ENCODE measurements at regions not wholly inside any gene's neighbourhood (a gene's known extent, or its start where the extent isn't known, plus 50 kb on each side); places are given as distances from the start of the nearest gene placed in this dataset.
A peak's percentile ranks its signal among the peaks of the same experiment; 100 is the strongest.

DNA sequence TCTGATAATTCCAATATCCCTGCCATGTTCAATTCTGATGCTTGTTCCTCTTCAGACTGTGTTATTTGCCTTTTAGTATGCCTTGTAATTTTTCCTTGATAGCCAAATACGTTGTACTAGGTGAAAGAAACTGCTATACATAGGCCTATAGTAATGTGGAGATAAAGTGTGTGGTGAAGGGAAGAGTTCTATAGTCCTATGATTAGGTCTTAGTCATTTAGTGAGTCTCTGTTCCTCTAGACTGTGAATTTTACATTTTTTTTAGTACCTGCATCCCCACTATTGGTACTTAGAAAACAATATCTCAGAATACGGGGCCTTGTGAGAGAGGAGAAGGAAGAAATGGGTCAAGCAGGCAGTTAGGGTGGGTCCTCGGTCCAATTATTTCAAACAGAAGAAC is 59.6 kb upstream of the SEMA3E start:
- Histone ChIP-seq H3K27ac (ENCODE audit: control insufficient read depth, insufficient read depth, low read length) (no peak overlapping the region), H2AFZ (ENCODE audit: control insufficient read depth, low read length) (peak overlapping the region; percentile 56), H4K20me1 (ENCODE audit: control insufficient read depth, extremely low read depth, insufficient read depth, low read length) (no peaks in the 10 kb centered on the region), H3K9ac (ENCODE audit: control insufficient read depth, extremely low read depth, insufficient read depth, low read length) (no peak overlapping the region), H3K4me1 (ENCODE audit: control insufficient read depth, extremely low read depth, insufficient read depth, low read length) (no peaks in the 10 kb centered on the region), H3K36me3 (ENCODE audit: control insufficient read depth in 2 of 2, extremely low read depth in 1 of 2, insufficient read depth in 2 of 2, low read length in 2 of 2) (no peaks in the 10 kb centered on the region), H3K79me2 (ENCODE audit: control insufficient read depth, insufficient read depth, low read length) (no peaks in the 10 kb centered on the region), H3K9me3 (ENCODE audit: control insufficient read depth, low read depth, low read length) (no peaks in the 10 kb centered on the region), H3K9me1 (ENCODE audit: control insufficient read depth, extremely low read depth, insufficient read depth, low read length) (no peaks in the 10 kb centered on the region), H3K4me3 (ENCODE audit: control insufficient read depth in 2 of 3, extremely low read depth in 1 of 3, insufficient read depth in 2 of 3, low read depth in 1 of 3, low read length in 3 of 3) (no peak overlapping the region), H3K4me2 (ENCODE audit: control insufficient read depth, extremely low read depth, insufficient read depth, low read depth, low read length) (no peak overlapping the region), H3K27me3 (ENCODE audit: control insufficient read depth, extremely low read depth, insufficient read depth, low read length) (no peaks in the 10 kb centered on the region)
- TF ChIP-seq, protein P1, sequence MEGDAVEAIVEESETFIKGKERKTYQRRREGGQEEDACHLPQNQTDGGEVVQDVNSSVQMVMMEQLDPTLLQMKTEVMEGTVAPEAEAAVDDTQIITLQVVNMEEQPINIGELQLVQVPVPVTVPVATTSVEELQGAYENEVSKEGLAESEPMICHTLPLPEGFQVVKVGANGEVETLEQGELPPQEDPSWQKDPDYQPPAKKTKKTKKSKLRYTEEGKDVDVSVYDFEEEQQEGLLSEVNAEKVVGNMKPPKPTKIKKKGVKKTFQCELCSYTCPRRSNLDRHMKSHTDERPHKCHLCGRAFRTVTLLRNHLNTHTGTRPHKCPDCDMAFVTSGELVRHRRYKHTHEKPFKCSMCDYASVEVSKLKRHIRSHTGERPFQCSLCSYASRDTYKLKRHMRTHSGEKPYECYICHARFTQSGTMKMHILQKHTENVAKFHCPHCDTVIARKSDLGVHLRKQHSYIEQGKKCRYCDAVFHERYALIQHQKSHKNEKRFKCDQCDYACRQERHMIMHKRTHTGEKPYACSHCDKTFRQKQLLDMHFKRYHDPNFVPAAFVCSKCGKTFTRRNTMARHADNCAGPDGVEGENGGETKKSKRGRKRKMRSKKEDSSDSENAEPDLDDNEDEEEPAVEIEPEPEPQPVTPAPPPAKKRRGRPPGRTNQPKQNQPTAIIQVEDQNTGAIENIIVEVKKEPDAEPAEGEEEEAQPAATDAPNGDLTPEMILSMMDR (optimal IDR thresholded peaks at IDR 0.05 in 1 of 3, IDR thresholded peaks at IDR 0.05 in 1 of 3, conservative IDR thresholded peaks at IDR 0.05 in 1 of 3; ENCODE audit: extremely low read depth in 1 of 3, insufficient read depth in 2 of 3, low read length in 3 of 3), result no peak
- TF ChIP-seq EZH2 (IDR thresholded peaks at IDR 0.05; ENCODE audit: low read length), result no peak
- DNase-seq (ENCODE audit: low read depth, low spot score) (no peak), FAIRE-seq (no peak)
- dilution Hi-C loops (cut with MboI; ENCODE audit: extremely low pct_ligation_motif_present, low sequenced_read_pairs), result no loop called here

DNA sequence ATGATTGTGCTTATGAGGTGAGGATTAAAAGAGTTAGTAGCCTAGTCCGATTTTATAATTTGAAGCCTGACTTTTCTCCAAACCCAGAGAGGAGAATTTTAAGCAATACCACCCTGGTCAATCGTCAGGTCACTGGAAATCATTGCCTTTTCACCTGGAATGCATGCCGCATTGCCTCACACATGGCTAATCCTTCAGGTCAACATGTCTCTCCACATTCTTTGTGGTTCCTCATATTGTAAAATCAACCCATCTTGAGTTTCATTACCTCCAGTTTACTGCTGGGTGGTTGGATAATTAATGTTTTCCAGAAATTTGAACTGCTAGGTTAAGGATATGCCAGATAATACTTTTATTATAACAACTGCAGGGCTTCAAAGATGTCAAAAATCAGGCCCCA is 55.6 kb upstream of the SEMA3E start:
- dilution Hi-C loops (cut with MboI; ENCODE audit: extremely low pct_ligation_motif_present, low sequenced_read_pairs), result no loop called here
- H3K4me1 ChIP-seq (ENCODE audit: control insufficient read depth, extremely low read depth, insufficient read depth, low read length), result no peaks in the 10 kb centered on the region

More for the DNA sequence above, 55.6 kb upstream of the SEMA3E start:
- no peak overlapping the region for H3K27ac ChIP-seq (ENCODE audit: control insufficient read depth, insufficient read depth, low read length)
- no peak overlapping the region for H3K9ac ChIP-seq (ENCODE audit: control insufficient read depth, extremely low read depth, insufficient read depth, low read length)
- H3K9me1 ChIP-seq (ENCODE audit: control insufficient read depth, extremely low read depth, insufficient read depth, low read length), result no peaks in the 10 kb centered on the region
- FAIRE-seq (no peak), DNase-seq (ENCODE audit: low read depth, low spot score) (no peak)
- H3K4me2 ChIP-seq (ENCODE audit: control insufficient read depth, extremely low read depth, insufficient read depth, low read depth, low read length), result no peak overlapping the region
- H3K27me3 ChIP-seq (ENCODE audit: control insufficient read depth, extremely low read depth, insufficient read depth, low read length), result no peaks in the 10 kb centered on the region
- no peak overlapping the region for H2AFZ ChIP-seq (ENCODE audit: control insufficient read depth, low read length)
- no peaks in the 10 kb centered on the region for H3K36me3 ChIP-seq (ENCODE audit: control insufficient read depth in 2 of 2, extremely low read depth in 1 of 2, insufficient read depth in 2 of 2, low read length in 2 of 2)
- H3K9me3 ChIP-seq (ENCODE audit: control insufficient read depth, low read depth, low read length), result no peaks in the 10 kb centered on the region
- H3K4me3 ChIP-seq (ENCODE audit: control insufficient read depth in 2 of 3, extremely low read depth in 1 of 3, insufficient read depth in 2 of 3, low read depth in 1 of 3, low read length in 3 of 3), result no peak overlapping the region
- H4K20me1 ChIP-seq (ENCODE audit: control insufficient read depth, extremely low read depth, insufficient read depth, low read length), result no peaks in the 10 kb centered on the region
- TF ChIP-seq EZH2 (IDR thresholded peaks at IDR 0.05; ENCODE audit: low read length), result no peak
- TF ChIP-seq, protein P1 (optimal IDR thresholded peaks at IDR 0.05 in 1 of 3, IDR thresholded peaks at IDR 0.05 in 1 of 3, conservative IDR thresholded peaks at IDR 0.05 in 1 of 3; ENCODE audit: extremely low read depth in 1 of 3, insufficient read depth in 2 of 3, low read length in 3 of 3), result no peak
- no peaks in the 10 kb centered on the region for H3K79me2 ChIP-seq (ENCODE audit: control insufficient read depth, insufficient read depth, low read length)
